HepG2 (cell line): ENCODE measurements at regions not wholly inside any gene's neighbourhood (a gene's known extent, or its start where the extent isn't known, plus 50 kb on each side); places are given as distances from the start of the nearest gene placed in this dataset.

Source experiments
- ATAC-seq: fragments of 200-7000 bp; cut with Tn5 transposase; 3 replicates; pipeline ENCODE4 v1.9.1; 2020; ENCODE audit warnings: mild to moderate bottlenecking, moderate library complexity
- BruUV-seq: library from RNA; stranded (reverse); fragments of 400-500 nt; replicated peaks from 2 replicates; lab custom pipeline; 2021; lab: Mats Ljungman, UMichigan
- CTCF ChIA-PET: fragments of 300-600 bp; formaldehyde crosslinking; extraction: SDS; loops from one replicate; lab custom pipeline; 2021; ENCODE audit warnings: low total read pairs, inconsistent platforms, low intra/inter-chr PET ratio; lab: Yijun Ruan, JAX
- POLR2A ChIA-PET: fragments of 350-600 bp; sonication (Branson Sonifier 250); formaldehyde crosslinking; loops from one replicate; lab custom pipeline; 2020; ENCODE audit warnings: antibody characterized with exemption, inconsistent platforms; lab: Yijun Ruan, JAX
- DNase-seq: peaks from one replicate; pipeline ENCODE4 v3.0.0-alpha.2; 2015; ENCODE audit warnings: low spot score
- FAIRE-seq: peaks from 3 replicates; lab custom pipeline; 2011; peaks lifted over from hg19 to GRCh38; lab: Jason Lieb, UNC
- H2AFZ ChIP-seq: one replicate; pipeline ENCODE4 v1.6.1; 2011; ENCODE audit warnings: low read length, inconsistent platforms
- H3K27ac ChIP-seq: fragments of 300-600 bp; 3 replicates; pipeline ENCODE4 v1.8.0; 2011; ENCODE audit warnings: mixed run types, mild to moderate bottlenecking, mixed read lengths, low read length, inconsistent platforms; ENCODE audit not compliant: insufficient read depth; ENCODE audit errors: extremely low read length
- H3K27me3 ChIP-seq, 2 experiments: fragments of 200-600 bp in 1 of 2; 2 replicates in 1 of 2; 3 replicates in 1 of 2; pipeline versions ENCODE4 v1.6.0 to v1.8.0; 2011; ENCODE audit warnings: low read length in 2 of 2, mild to moderate bottlenecking in 2 of 2, moderate library complexity in 2 of 2, inconsistent platforms in 1 of 2; ENCODE audit not compliant: insufficient read depth in 2 of 2, control insufficient read depth in 1 of 2
- H3K36me3 ChIP-seq, 2 experiments: fragments of 200-600 bp in 1 of 2; replicated peaks in 1 of 2; 2 replicates in 1 of 2; 3 replicates in 1 of 2; pipeline versions ENCODE4 v1.5.1 to v1.8.0; 2011; ENCODE audit warnings: low read length in 2 of 2, inconsistent platforms in 1 of 2; ENCODE audit not compliant: insufficient read depth in 2 of 2, control insufficient read depth in 1 of 2
- H3K4me1 ChIP-seq: 2 replicates; pipeline ENCODE4 v1.5.1; 2012; ENCODE audit warnings: low read length, inconsistent platforms; ENCODE audit not compliant: insufficient read depth
- H3K4me2 ChIP-seq: 2 replicates; pipeline ENCODE4 v1.6.0; 2011; ENCODE audit warnings: low read depth, low read length, inconsistent platforms
- H3K4me3 ChIP-seq, 3 experiments: fragments of 200-600 bp in 1 of 3; sonication (generic), shearing (Covaris generic) in 1 of 3; replicated peaks in 1 of 3; 2 replicates each; pipeline ENCODE4 v1.5.1; 2011 to 2016; ENCODE audit warnings: low read length in 3 of 3, inconsistent platforms in 2 of 3, low read depth in 2 of 3, mild to moderate bottlenecking in 2 of 3, control low read depth in 1 of 3, mixed read lengths in 1 of 3; ENCODE audit not compliant: insufficient read depth in 1 of 3
- H3K79me2 ChIP-seq: one replicate; pipeline ENCODE4 v1.6.1; 2011; ENCODE audit warnings: low read length, inconsistent platforms; ENCODE audit not compliant: insufficient read depth
- H3K9ac ChIP-seq: 2 replicates; pipeline ENCODE4 v1.6.0; 2011; ENCODE audit warnings: mild to moderate bottlenecking, low read depth, low read length, inconsistent platforms; ENCODE audit not compliant: insufficient read depth
- H3K9me3 ChIP-seq: 2 replicates; pipeline ENCODE4 v1.5.1; 2012; ENCODE audit warnings: mild to moderate bottlenecking, low read length
- H4K20me1 ChIP-seq: 2 replicates; pipeline ENCODE4 v1.6.0; 2011; ENCODE audit warnings: inconsistent platforms, mild to moderate bottlenecking, low read length, moderate library complexity; ENCODE audit not compliant: insufficient read depth
- MEF2D ChIP-seq: sonication (generic); formaldehyde crosslinking; IDR thresholded peaks from 2 replicates; pipeline ENCODE4 v1.5.1; 2020; ENCODE audit warnings: mild to moderate bottlenecking, missing genetic modification reagents
- STAG1 ChIP-seq: sonication (generic); formaldehyde crosslinking; IDR thresholded peaks from 2 replicates; pipeline ENCODE4 v1.4.0; 2020; ENCODE audit warnings: missing genetic modification reagents
- STAT6 ChIP-seq: sonication (generic); formaldehyde crosslinking; IDR thresholded peaks from 2 replicates; pipeline ENCODE4 v1.4.0; 2020; ENCODE audit warnings: missing genetic modification reagents, mild to moderate bottlenecking, borderline replicate concordance
- ZNF20 ChIP-seq: sonication (generic); formaldehyde crosslinking; IDR thresholded peaks from 2 replicates; pipeline ENCODE4 v1.4.0; 2020; ENCODE audit warnings: mild to moderate bottlenecking, moderate library complexity, missing genetic modification reagents
- ZNF383 ChIP-seq: sonication (generic); formaldehyde crosslinking; IDR thresholded peaks from 2 replicates; pipeline ENCODE4 v1.4.0; 2020; ENCODE audit warnings: missing genetic modification reagents, mild to moderate bottlenecking, borderline replicate concordance
- ZNF605 ChIP-seq: sonication (generic); formaldehyde crosslinking; IDR thresholded peaks from 2 replicates; pipeline ENCODE4 v1.8.0; 2022; ENCODE audit warnings: mild to moderate bottlenecking, missing genetic modification reagents
- WGBS: methylation state at CpG from one replicate; pipeline ENCODE4 v1.1.6; 2017; ENCODE audit warnings: low lambda C conversion rate; 5-methylcytosine and 5-hydroxymethylcytosine counted together
- in situ Hi-C: cut with HindIII; loops from 2 replicates; pipeline ENCODE4 v1.10.0; 2017; ENCODE audit warnings: low pct_unique_long_range_greater_than_20kb; ENCODE audit not compliant: extremely low pct_ligation_motif_present
- intact Hi-C: fragments of 100-400 bp; cut with micrococcal nuclease; formaldehyde crosslinking; loops from one replicate; pipeline ENCODE4 v1.10.0; 2022; ENCODE audit not compliant: unreplicated experiment

- Histone ChIP-seq H3K4me1 (no peaks in the 10 kb centered on the region), H2AFZ (no peak overlapping the region), H3K9ac (no peak overlapping the region), H3K27ac (no peak overlapping the region), H3K9me3 (no peaks in the 10 kb centered on the region), H3K4me3 (no peak overlapping the region), H4K20me1 (no peaks in the 10 kb centered on the region), H3K36me3 (no peaks in the 10 kb centered on the region), H3K27me3 (no peaks in the 10 kb centered on the region), H3K4me2 (no peak overlapping the region), H3K79me2 (no peaks in the 10 kb centered on the region)
- ChIA-PET POLR2A (no interaction called here), CTCF (no interaction called here)
- intact Hi-C loops (no loop called here), in situ Hi-C loops (loop anchor here (25.0 kb wide), 1 partner anchor 552 kb away; no protein-coding TSS in a partner anchor)
- no TSS peak for BruUV-seq
- 3% methylated on average over 3 of the region's 3 CpGs for WGBS
- FAIRE-seq, result no peak
- TF ChIP-seq ZNF20 (CRISPR knock-in tag) (no peak), ZNF383 (no peak), ZNF605 (CRISPR knock-in tag) (no peak), STAT6 (CRISPR knock-in tag) (no peak)
- DNase-seq, result no peak
- no peak for ATAC-seq
Measured at GRCh38 chr3:154759966-154760365, 320.2 kb upstream of the MME start.

- in situ Hi-C loops, result loop anchor here (25.0 kb wide), 1 partner anchor 554 kb away; no protein-coding TSS in a partner anchor
- BruUV-seq, result no TSS peak
- no peak overlapping the region for H3K4me3 ChIP-seq
Measured at GRCh38 chr3:154758109-154758868, 321.8 kb upstream of the MME start.

More at GRCh38 chr3:154758109-154758868, 321.8 kb upstream of the MME start:
- Histone ChIP-seq H3K27me3 (no peaks in the 10 kb centered on the region), H2AFZ (no peak overlapping the region), H3K27ac (no peak overlapping the region), H3K9me3 (no peaks in the 10 kb centered on the region), H3K4me1 (no peaks in the 10 kb centered on the region), H3K4me2 (no peak overlapping the region), H3K79me2 (no peaks in the 10 kb centered on the region), H4K20me1 (no peaks in the 10 kb centered on the region), H3K9ac (no peak overlapping the region), H3K36me3 (no peaks in the 10 kb centered on the region)
- intact Hi-C loops, result loop anchor here (1.0 kb wide), 1 partner anchor 565 kb away; no protein-coding TSS in a partner anchor
- CTCF ChIA-PET, result no interaction called here
- DNase-seq, result no peak
- FAIRE-seq, result no peak
- POLR2A ChIA-PET, result no interaction called here
- no peak for ATAC-seq
- WGBS, result 6% methylated on average over 5 of the region's 5 CpGs
- TF ChIP-seq MEF2D, result no peak
- peak; percentile 21; the same call in 1 of the 2 replicates for TF ChIP-seq STAG1 (CRISPR knock-in tag)
